ACC112 (cell line): ENCODE measurements at regions not wholly inside any gene's neighbourhood (a gene's known extent, or its start where the extent isn't known, plus 50 kb on each side); places are given as distances from the start of the nearest gene placed in this dataset.
"Not testable (repeated sequence)": the region's sequence is repeated elsewhere in the genome, so short reads cannot be mapped to it uniquely, and the experiment has no call there.

Source experiments
- H2AFZ ChIP-seq: fragments of 200-600 bp; sonication (generic); one replicate; pipeline ENCODE4 v1.6.0; 2017; ENCODE audit warnings: antibody characterized with exemption, low read length; ENCODE audit not compliant: unreplicated experiment
- H3K27ac ChIP-seq: fragments of 200-600 bp; sonication (generic); 2 replicates; pipeline ENCODE4 v1.5.1; 2014; ENCODE audit warnings: low read depth, mild to moderate bottlenecking, antibody characterized with exemption, low read length, moderate library complexity
- H3K27me3 ChIP-seq: fragments of 200-600 bp; sonication (generic); 2 replicates; pipeline ENCODE4 v1.6.1; 2014; ENCODE audit warnings: mild to moderate bottlenecking, antibody characterized with exemption, low read length, moderate library complexity, mixed read lengths; ENCODE audit not compliant: insufficient read depth
- H3K36me3 ChIP-seq: fragments of 200-600 bp; sonication (generic); 2 replicates; pipeline ENCODE4 v1.6.1; 2016; ENCODE audit warnings: mild to moderate bottlenecking, antibody characterized with exemption, low read length, moderate library complexity, mixed read lengths; ENCODE audit not compliant: insufficient read depth
- H3K4me1 ChIP-seq: fragments of 200-600 bp; sonication (generic); one replicate; pipeline ENCODE4 v1.6.1; 2016; ENCODE audit warnings: low read length, mixed read lengths; ENCODE audit not compliant: insufficient read depth, unreplicated experiment, control insufficient read depth
- H3K4me3 ChIP-seq: fragments of 200-600 bp; sonication (generic); 2 replicates; pipeline ENCODE4 v1.5.1; 2014; ENCODE audit warnings: mild to moderate bottlenecking, low read depth, low read length
- H3K79me2 ChIP-seq: fragments of 200-600 bp; sonication (generic); one replicate; pipeline ENCODE4 v1.6.0; 2016; ENCODE audit warnings: low read length; ENCODE audit not compliant: control insufficient read depth, unreplicated experiment, insufficient read depth

DNA sequence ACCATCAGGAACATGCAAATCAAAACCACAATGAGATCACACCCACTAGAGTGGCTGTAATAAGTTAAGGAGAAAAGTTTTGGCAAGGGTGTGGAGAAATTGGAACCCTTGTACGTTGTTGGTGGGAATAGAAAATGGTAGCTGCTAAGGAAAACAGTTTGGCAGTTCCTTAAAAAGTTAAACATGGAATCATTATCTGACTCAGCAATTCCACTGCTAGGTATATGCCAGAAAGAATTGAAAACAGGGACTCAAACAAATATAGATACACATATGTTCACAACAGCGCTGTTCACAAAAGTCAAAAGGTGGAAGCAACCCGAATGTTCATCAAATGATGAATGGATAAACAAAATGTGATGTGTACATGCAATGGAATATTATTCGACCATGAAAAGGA, 138.8 kb upstream of the ATP2B2 start:
- peaks cover 92% of the 10 kb centered on the region for H3K27me3 ChIP-seq
- no peak overlapping the region for H3K4me3 ChIP-seq
- no peaks in the 10 kb centered on the region for H3K79me2 ChIP-seq
- no peaks in the 10 kb centered on the region for H3K36me3 ChIP-seq
- no peaks in the 10 kb centered on the region for H3K4me1 ChIP-seq
- H2AFZ ChIP-seq: no peak overlapping the region
- no peak overlapping the region for H3K27ac ChIP-seq

DNA sequence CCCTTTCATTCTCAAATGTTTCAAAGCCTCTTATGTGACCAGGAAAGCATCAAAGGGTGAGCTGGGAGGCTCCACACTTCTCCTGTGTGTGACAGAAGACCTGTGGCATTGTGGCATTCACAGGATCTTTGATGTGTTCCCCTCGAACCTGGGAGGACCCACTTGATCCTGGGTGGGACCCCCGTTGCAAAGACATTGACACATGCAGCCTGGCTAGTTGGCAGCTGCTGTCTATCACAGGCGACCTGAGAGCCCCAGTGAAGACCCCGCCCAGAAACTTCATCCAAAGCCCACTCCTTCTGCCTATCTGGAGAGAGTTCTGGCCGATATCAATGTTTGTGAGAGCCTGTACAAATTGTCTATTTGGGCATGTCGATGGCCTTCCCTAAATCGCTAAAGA, 140.4 kb upstream of the ATP2B2 start:
- Histone ChIP-seq H3K27ac (no peak overlapping the region), H3K27me3 (peaks cover 87% of the 10 kb centered on the region), H2AFZ (no peak overlapping the region), H3K36me3 (no peaks in the 10 kb centered on the region), H3K79me2 (no peaks in the 10 kb centered on the region), H3K4me1 (no peaks in the 10 kb centered on the region), H3K4me3 (no peak overlapping the region)

DNA sequence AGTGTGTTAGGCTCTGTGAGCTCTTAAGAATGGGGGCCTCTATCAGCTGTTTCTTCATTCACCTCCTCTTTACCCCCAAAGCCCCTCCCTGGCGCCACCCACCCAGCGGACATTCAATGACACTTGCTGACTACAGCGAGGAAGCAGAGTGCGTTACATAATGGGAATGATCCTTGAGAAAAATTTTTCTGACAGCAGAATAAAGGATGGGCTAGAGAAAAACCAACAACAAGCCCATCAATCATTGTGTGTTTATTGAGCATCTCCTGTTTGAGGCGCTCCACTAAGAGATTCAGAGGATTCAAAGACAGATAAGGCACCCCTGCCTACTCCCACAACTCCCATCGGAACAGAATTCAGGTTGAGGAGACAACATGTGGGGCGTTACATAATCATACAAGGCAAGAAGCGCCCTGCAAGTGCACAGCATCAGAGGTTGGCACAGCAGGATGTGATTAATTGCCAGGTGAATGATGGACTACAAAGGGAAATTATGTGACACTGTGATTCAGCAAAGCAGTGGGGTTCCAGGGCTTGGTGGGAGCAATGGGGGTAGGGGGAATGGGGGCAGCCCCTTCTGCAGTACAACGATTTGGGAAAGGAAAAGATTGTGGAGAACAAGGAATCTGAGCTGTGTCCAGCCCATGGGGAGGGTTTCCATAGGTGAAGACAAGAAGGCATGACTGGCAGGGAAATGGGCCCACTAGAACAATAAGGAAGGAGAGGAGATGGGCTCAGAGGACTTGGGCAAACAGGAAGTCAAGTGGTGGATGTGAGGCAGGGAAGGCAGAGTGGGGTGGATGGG, 141.3 kb upstream of the ATP2B2 start:
- Histone ChIP-seq H3K27ac (no peak overlapping the region), H3K27me3 (peaks cover 79% of the 10 kb centered on the region), H3K4me3 (no peak overlapping the region), H3K4me1 (no peaks in the 10 kb centered on the region), H3K36me3 (no peaks in the 10 kb centered on the region), H2AFZ (no peak overlapping the region), H3K79me2 (no peaks in the 10 kb centered on the region)

DNA sequence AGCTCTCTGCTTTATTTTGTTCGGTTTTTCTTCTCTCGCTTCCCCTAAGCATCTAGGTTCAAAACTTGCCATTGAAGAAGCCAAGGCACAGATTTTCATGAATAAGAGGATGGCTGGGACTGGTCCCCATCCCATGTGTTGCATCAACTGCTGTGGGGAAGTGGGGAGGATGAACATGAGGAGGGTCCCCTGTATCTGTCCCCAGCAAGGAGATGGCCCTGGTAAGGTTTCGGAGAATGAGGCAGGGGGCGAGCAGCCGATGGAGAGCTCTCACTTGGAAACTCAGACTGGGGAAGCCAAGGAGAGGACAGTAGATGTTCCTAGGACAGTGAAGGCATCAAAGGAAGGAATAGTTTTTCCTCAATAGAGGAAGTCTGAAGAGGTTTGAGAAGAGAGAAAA, 142.0 kb upstream of the ATP2B2 start:
- Histone ChIP-seq H3K4me3 (no peak overlapping the region), H3K27me3 (peaks cover 74% of the 10 kb centered on the region), H3K79me2 (no peaks in the 10 kb centered on the region), H3K27ac (no peak overlapping the region), H3K4me1 (no peaks in the 10 kb centered on the region), H3K36me3 (no peaks in the 10 kb centered on the region), H2AFZ (no peak overlapping the region)

DNA sequence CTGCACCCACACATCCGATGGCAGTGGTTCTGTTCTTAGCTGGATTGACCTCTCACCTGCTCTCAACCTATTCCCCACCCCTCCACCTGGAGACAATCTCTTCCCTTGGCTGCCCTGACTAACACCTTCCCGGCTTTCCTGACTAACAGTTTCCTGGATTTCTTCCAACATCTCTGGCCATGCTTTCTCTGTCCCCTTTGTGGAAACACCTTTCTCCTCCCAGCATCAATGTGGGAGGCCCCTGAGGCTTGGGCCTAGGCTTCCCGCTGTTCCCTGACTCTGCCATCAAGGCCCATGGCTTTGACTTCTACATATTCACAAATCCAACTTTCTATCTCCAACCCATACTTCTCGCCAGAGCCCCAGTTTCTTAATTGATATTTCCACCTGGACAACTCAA, 142.8 kb upstream of the ATP2B2 start:
- no peak overlapping the region for H3K4me3 ChIP-seq
- H3K27ac ChIP-seq: no peak overlapping the region
- H3K4me1 ChIP-seq: no peaks in the 10 kb centered on the region
- no peak overlapping the region for H2AFZ ChIP-seq
- H3K79me2 ChIP-seq: no peaks in the 10 kb centered on the region
- H3K36me3 ChIP-seq: no peaks in the 10 kb centered on the region
- peaks cover 74% of the 10 kb centered on the region for H3K27me3 ChIP-seq

DNA sequence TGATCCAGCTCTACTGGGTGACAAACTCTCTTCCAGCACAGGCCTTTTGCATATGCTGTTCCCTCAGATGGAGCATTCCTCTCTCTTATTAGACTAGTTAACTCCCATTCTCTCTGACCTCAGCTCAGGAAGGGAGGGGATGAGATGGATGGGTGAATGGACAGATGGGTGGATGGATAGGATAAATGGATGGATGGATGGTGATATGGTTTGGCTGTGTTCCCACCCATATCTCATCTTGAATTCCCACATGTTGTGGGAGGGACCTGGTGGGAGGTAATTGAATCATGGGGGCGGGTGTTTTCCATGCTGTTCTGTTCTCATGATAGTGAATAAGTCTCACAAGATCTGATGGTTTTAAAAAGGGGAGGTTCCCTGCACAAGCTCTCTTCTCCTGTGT, 144.1 kb upstream of the ATP2B2 start:
- H3K79me2 ChIP-seq, H3K27ac ChIP-seq, H3K36me3 ChIP-seq, H3K4me3 ChIP-seq, H3K4me1 ChIP-seq, H2AFZ ChIP-seq: not testable (repeated sequence)
- peaks cover 74% of the 10 kb centered on the region for H3K27me3 ChIP-seq

DNA sequence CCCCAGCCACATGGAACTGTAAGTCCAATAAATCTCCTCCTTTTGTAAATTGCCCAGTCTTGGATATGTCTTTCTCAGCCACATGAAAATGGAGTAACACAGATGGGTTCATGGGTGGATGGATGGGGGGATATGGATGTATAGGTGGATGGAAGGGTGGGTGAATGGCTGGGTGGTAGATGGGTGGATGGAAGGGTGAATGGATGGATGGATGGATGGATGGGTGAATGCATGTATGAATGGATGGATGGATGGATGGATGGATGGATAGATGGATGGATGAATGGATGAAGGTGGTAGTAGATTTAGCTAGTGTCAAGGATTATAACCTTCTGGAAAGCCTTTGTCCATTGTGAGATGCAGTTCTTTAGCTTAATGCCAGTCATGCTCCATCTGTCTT, 146.1 kb upstream of the ATP2B2 start:
- Histone ChIP-seq H2AFZ (no peak overlapping the region), H3K27me3 (peaks cover 74% of the 10 kb centered on the region)

DNA sequence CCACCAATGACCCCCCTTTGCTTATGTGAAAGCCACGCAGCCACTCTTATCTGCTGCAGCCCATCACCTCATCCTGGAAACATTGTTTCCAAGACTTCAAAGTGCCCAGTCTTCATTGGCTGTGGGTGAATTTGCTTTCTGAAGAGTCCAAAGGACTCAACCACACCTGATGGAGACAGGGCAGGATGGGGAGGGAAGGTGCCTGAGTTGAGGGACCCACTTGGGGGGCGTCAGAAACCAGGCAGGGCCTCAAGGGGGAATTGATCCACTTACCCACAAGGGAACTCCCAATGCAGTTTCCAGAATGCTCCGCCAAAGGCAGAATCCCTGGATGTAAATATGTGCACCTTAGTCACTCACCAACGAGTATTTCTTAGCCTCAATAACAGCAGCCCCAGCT, 147.9 kb upstream of the ATP2B2 start:
- no peak overlapping the region for H3K27ac ChIP-seq
- no peak overlapping the region for H3K4me3 ChIP-seq
- H3K36me3 ChIP-seq: no peaks in the 10 kb centered on the region
- H3K79me2 ChIP-seq: no peaks in the 10 kb centered on the region
- H2AFZ ChIP-seq: no peak overlapping the region
- H3K4me1 ChIP-seq: no peaks in the 10 kb centered on the region
- H3K27me3 ChIP-seq: peaks cover 66% of the 10 kb centered on the region

More for the DNA sequence above, 146.1 kb upstream of the ATP2B2 start:
- H3K4me3 ChIP-seq: no peak overlapping the region
- no peaks in the 10 kb centered on the region for H3K4me1 ChIP-seq
- H3K79me2 ChIP-seq: no peaks in the 10 kb centered on the region
- H3K36me3 ChIP-seq: no peaks in the 10 kb centered on the region
- H3K27ac ChIP-seq: no peak overlapping the region

DNA sequence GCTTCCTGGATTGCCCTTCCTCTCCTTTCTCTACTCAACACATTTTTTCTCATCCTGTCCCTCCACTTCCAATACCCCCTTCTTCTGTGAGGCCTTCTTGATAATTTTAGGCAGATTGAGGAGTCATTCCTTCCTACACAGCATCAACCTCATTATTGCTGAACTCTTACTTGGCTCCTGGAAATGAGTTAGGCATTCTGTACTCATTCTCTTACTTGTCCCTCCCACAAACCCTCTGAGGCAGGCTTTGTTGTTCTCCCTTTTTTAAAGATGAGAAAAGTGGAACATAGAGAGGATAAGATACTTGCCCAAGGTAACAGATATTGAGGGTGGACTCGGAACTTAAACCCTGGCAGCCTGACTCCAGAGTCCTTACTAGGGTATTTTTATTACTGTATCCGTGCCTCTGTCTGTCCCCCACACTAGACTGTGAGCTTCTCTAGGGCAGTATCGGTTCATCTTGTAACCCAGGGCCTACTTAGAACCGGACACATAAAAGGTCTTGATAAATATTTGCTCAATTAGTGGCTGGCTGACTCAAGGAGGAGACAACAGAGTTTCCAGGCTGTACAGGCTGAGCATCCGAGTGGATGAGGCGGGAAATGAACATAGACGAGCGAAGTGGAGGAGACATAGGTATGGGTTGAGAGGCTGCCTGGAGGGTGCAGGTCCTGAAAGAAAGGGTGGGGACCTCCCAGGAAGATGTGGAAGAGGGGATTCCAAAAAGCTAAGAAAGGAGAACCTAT, 148.7 kb upstream of the ATP2B2 start:
- no peaks in the 10 kb centered on the region for H3K79me2 ChIP-seq
- no peak overlapping the region for H3K27ac ChIP-seq
- no peaks in the 10 kb centered on the region for H3K36me3 ChIP-seq
- H3K27me3 ChIP-seq: peaks cover 61% of the 10 kb centered on the region
- no peak overlapping the region for H3K4me3 ChIP-seq
- H2AFZ ChIP-seq: no peak overlapping the region
- H3K4me1 ChIP-seq: no peaks in the 10 kb centered on the region

DNA sequence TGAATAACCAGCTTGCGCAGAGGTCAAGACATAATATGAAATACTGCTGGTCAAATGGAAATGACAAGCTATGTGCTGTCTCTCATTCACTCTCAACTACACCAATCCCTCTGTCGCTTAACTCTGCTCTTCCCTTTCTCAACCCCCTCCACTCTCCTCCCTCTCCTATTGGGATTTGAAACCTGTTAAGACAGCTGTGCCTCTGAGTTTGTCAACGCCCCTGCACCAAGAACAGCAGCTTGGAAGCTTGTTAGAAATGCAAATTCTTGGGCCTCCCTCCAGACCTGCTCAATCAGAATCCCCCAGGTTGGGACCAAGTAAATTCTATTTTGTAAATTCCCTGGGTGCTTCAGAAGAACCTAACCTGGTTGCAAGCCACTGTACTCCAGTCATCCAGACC, 149.7 kb upstream of the ATP2B2 start:
- no peaks in the 10 kb centered on the region for H3K79me2 ChIP-seq
- peaks cover 55% of the 10 kb centered on the region for H3K27me3 ChIP-seq
- H3K36me3 ChIP-seq: no peaks in the 10 kb centered on the region
- H3K4me1 ChIP-seq: no peaks in the 10 kb centered on the region
- H3K4me3 ChIP-seq: no peak overlapping the region
- no peak overlapping the region for H2AFZ ChIP-seq
- no peak overlapping the region for H3K27ac ChIP-seq

DNA sequence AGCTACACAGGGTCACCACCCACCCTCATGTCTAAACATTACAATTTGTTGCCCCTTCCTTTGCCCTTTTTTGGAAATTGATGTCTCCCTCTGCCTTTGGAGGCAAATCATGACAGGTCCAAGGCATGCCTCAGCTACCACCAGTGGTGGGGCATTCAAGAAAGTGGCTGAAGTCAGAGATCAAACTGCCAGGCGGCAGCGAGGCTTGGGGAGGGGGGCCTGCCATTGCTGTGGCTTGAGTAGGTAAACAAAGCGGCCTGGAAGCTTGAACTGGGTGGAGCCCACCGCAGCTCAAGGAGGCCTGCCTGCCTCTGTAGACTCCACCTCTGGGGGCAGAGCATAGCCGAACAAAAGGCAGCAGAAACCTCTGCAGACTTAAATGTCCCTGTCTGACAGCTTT, 152.0 kb upstream of the ATP2B2 start:
- H3K4me1 ChIP-seq, H2AFZ ChIP-seq, H3K27ac ChIP-seq, H3K36me3 ChIP-seq, H3K79me2 ChIP-seq, H3K4me3 ChIP-seq: not testable (repeated sequence)
- H3K27me3 ChIP-seq: peaks cover 51% of the 10 kb centered on the region
